ENCODE measurements at regions not wholly inside any gene's neighbourhood (a gene's known extent, or its start where the extent isn't known, plus 50 kb on each side); places are given as distances from the start of the nearest gene placed in this dataset.

DNA sequence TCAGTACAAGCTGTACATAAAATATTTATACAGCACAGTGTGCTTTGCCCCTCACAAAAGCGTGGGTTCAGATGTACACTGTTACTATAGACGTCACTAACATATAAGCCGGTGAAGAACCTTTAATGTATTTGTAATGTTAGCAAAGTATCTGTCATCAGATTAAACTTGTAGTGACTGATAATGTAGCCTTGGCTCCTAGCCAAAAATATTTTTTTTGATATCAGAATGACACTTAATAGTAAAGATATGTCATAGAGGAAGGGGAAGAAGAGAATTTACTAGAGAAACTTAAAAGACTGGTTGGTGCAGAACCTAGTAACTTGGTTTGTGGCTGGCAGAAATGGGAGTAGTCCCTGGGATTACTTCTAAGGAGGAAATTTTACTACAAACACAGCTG, 258.7 kb upstream of the DMRT1 start:
- no peak for ATAC-seq
- no peak overlapping the region for H3K4me3 ChIP-seq
- no peaks in the 10 kb centered on the region for H3K27me3 ChIP-seq (ENCODE audit: insufficient read depth in 3 of 3, low read length in 2 of 3)
- H3K27ac ChIP-seq, result no peak overlapping the region
- no peaks in the 10 kb centered on the region for H3K36me3 ChIP-seq (ENCODE audit: insufficient read depth in 1 of 2, low read depth in 1 of 2)
- H3K4me1 ChIP-seq, result no peaks in the 10 kb centered on the region
- TF ChIP-seq, protein P1, sequence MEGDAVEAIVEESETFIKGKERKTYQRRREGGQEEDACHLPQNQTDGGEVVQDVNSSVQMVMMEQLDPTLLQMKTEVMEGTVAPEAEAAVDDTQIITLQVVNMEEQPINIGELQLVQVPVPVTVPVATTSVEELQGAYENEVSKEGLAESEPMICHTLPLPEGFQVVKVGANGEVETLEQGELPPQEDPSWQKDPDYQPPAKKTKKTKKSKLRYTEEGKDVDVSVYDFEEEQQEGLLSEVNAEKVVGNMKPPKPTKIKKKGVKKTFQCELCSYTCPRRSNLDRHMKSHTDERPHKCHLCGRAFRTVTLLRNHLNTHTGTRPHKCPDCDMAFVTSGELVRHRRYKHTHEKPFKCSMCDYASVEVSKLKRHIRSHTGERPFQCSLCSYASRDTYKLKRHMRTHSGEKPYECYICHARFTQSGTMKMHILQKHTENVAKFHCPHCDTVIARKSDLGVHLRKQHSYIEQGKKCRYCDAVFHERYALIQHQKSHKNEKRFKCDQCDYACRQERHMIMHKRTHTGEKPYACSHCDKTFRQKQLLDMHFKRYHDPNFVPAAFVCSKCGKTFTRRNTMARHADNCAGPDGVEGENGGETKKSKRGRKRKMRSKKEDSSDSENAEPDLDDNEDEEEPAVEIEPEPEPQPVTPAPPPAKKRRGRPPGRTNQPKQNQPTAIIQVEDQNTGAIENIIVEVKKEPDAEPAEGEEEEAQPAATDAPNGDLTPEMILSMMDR (IDR thresholded peaks at IDR 0.05), result no peak
- WGBS, 3 donors, result 68 to 86% (median 82%) methylated on average over 3 of the region's 3 CpGs
- DNase-seq, result no peak
- no peaks in the 10 kb centered on the region for H3K9me3 ChIP-seq
- intact Hi-C loops (cut with DNase I), result no loop called here

DNA sequence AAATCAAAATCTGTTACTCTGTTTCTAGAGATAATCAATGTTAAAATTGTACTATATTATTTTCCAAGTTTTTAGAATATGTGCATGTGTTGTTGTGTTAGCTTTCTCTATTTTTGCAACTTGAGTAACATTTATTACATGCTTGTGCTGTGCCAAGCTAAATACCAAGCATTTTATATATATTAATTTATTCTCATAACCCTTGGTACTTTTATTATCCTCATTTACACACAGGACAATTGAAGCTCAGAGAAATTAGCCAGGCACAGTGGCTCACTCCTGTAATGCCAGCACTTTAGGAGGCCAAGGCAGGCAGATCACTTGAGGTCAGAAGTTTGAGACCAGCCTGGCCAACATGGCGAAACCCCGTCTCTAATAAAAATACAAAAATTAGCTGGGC, 254.0 kb upstream of the DMRT1 start:
- Histone ChIP-seq H3K27me3 (ENCODE audit: insufficient read depth in 3 of 3, low read length in 2 of 3) (no peaks in the 10 kb centered on the region), H3K9me3 (no peaks in the 10 kb centered on the region), H3K36me3 (ENCODE audit: insufficient read depth in 1 of 2, low read depth in 1 of 2) (no peaks in the 10 kb centered on the region), H3K27ac (no peak overlapping the region), H3K4me1 (peaks cover 15% of the 10 kb centered on the region), H3K4me3 (no peak overlapping the region)
- TF ChIP-seq, protein P1 (IDR thresholded peaks at IDR 0.05), result no peak
- DNase-seq (no peak), ATAC-seq (no peak)
- 73 to 79% (median 75%) methylated on average over 2 of the region's 2 CpGs for WGBS, 3 donors
- intact Hi-C loops (cut with DNase I), result no loop called here

DNA sequence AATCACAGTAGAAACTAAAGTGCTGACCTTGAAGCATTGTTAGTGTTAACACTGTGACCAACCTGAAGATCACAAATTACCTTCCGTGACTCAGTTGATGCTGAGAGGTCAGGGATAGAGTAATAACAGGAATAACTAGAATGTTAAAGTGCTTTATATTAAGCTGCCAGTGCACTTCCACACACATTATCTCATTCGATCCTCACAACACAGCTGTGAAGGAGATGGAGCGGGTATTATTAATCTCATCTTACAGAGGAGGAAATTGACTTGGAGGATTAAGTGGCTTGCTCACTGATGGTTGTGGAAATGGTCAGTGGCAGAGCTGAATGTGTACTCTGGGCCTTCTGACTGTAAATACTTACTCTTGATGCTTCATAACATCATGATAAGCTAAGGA, 252.5 kb upstream of the DMRT1 start:
- no peaks in the 10 kb centered on the region for H3K27me3 ChIP-seq (ENCODE audit: insufficient read depth in 3 of 3, low read length in 2 of 3)
- no peak overlapping the region for H3K27ac ChIP-seq
- DNase-seq (no peak), ATAC-seq (no peak)
- peaks cover 15% of the 10 kb centered on the region for H3K4me1 ChIP-seq
- 54 to 75% (median 60%) methylated on average over 3 of the region's 3 CpGs for WGBS, 3 donors
- no peaks in the 10 kb centered on the region for H3K36me3 ChIP-seq (ENCODE audit: insufficient read depth in 1 of 2, low read depth in 1 of 2)
- TF ChIP-seq, protein P1 (IDR thresholded peaks at IDR 0.05), result no peak
- no peaks in the 10 kb centered on the region for H3K9me3 ChIP-seq
- intact Hi-C loops (cut with DNase I), result no loop called here
- H3K4me3 ChIP-seq, result no peak overlapping the region

DNA sequence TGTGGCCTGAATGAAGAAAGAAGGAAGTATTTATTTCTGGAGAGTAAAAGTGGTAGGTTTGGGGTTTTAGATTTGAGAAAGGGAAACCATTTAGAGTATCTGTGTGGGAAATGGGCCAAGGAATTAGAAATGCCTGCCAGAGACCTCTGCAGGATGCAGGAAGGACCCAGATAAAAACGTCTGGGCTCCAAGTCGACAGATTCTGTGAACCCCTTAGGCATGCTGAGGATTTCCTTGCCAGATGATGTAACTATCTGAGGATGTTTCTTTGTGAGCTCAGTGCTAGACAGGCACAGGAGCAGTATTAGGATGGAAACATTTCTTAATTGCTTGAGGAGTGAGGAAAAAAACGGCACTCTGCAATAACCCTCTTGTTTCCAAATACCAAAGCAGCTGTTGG, 251.8 kb upstream of the DMRT1 start:
- H3K9me3 ChIP-seq, result no peaks in the 10 kb centered on the region
- ATAC-seq (no peak), DNase-seq (no peak)
- no peaks in the 10 kb centered on the region for H3K36me3 ChIP-seq (ENCODE audit: insufficient read depth in 1 of 2, low read depth in 1 of 2)
- no peak overlapping the region for H3K27ac ChIP-seq
- TF ChIP-seq, protein P1 (IDR thresholded peaks at IDR 0.05), result no peak
- H3K4me1 ChIP-seq, result peaks cover 15% of the 10 kb centered on the region
- 3 to 8% (median 4%) methylated on average over 3 of the region's 3 CpGs for WGBS, 3 donors
- intact Hi-C loops (cut with DNase I), result no loop called here
- H3K27me3 ChIP-seq (ENCODE audit: insufficient read depth in 3 of 3, low read length in 2 of 3), result no peaks in the 10 kb centered on the region
- no peak overlapping the region for H3K4me3 ChIP-seq

DNA sequence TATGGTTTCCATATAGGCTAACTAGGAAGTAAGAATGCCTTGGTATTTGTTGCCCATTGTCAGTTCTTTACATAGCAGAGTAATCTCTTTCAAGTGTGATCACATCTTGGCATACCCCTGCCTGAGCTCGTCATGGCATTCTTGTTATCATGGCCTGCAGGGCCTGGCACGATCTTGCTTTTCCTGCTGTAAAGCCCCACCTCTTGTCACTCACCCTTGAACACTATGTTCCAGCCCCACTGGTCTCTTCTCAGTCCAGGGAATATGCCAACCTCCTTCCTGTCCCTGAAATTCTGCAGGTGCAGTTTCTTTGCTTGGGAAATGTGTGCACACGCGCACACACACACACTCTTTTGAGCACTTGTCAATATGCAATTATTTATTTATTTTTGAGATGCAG, 250.2 kb upstream of the DMRT1 start:
- DNase-seq (peak; percentile 27 to 76), ATAC-seq (peak; percentile 67 to 99 (median 92))
- H3K9me3 ChIP-seq, result no peaks in the 10 kb centered on the region
- no peaks in the 10 kb centered on the region for H3K27me3 ChIP-seq (ENCODE audit: insufficient read depth in 3 of 3, low read length in 2 of 3)
- 36 to 47% (median 42%) methylated on average over 4 of the region's 4 CpGs for WGBS, 3 donors
- H3K4me1 ChIP-seq, result peaks cover 15% of the 10 kb centered on the region
- H3K36me3 ChIP-seq (ENCODE audit: insufficient read depth in 1 of 2, low read depth in 1 of 2), result no peaks in the 10 kb centered on the region
- TF ChIP-seq, protein P1 (IDR thresholded peaks at IDR 0.05), result no peak
- intact Hi-C loops (cut with DNase I), result no loop called here
- H3K4me3 ChIP-seq, result no peak overlapping the region
- H3K27ac ChIP-seq, result no peak overlapping the region

Measured in psoas muscle (tissue), 7 donors.